ENCODE measurements at regions not wholly inside any gene's neighbourhood (a gene's known extent, or its start where the extent isn't known, plus 50 kb on each side); places are given as distances from the start of the nearest gene placed in this dataset.

GRCh38 chr18:64270608-64271007 lies 121.7 kb upstream of the LINC00305 start:
- TF ChIP-seq CTCF (IDR thresholded peaks at IDR 0.05; ENCODE audit: insufficient read depth, low read length) (no peak), SPI1 (IDR thresholded peaks at IDR 0.05; ENCODE audit: borderline replicate concordance, low read depth) (peak; percentile 82), POLR2AphosphoS5 (IDR thresholded peaks at IDR 0.05; ENCODE audit: low read depth) (no peak), REST (IDR thresholded peaks at IDR 0.05; ENCODE audit: insufficient replicate concordance, low read depth) (no peak), GABPA (IDR thresholded peaks at IDR 0.05; ENCODE audit: low read depth) (no peak)
